HG03521 (cell line): ENCODE measurements at regions not wholly inside any gene's neighbourhood (a gene's known extent, or its start where the extent isn't known, plus 50 kb on each side); places are given as distances from the start of the nearest gene placed in this dataset.

Source experiments
- ATAC-seq: cut with Tn5 transposase; IDR thresholded peaks from one replicate; pipeline ENCODE4 v1.9.1; 2021; ENCODE audit warnings: mild to moderate bottlenecking, moderate library complexity; ENCODE audit not compliant: unreplicated experiment

DNA sequence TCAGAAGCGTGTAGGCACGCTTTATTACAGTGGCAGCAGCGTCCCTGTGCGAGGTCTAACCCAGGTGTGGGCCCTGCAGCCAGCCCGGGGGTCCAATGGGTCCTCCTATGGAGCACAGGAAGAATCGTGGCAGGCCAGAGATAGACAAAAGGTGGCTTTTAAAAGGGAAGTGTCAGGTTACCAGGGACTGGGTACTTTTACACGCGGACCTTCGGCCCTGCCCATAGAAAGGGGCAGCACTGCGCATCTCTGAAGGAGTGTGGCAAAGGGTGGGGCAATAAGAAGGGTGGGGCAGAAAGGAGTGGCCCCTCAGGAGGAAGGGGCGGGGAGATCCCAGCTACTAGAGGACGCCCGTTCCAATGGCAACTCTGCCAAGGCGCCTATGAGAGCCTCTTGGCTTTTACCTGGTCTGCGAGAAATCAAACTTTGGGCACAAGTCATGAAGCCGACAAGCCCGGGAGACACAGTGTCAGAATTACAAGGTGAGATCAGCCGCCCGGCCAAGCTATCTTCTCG is 1419.8 kb downstream of the UQCRFS1 start:
- peak; percentile 58 for ATAC-seq

- no peak for ATAC-seq
Observed at GRCh38 chr19:27792576-27793127, 1420.3 kb downstream of the UQCRFS1 start.

DNA sequence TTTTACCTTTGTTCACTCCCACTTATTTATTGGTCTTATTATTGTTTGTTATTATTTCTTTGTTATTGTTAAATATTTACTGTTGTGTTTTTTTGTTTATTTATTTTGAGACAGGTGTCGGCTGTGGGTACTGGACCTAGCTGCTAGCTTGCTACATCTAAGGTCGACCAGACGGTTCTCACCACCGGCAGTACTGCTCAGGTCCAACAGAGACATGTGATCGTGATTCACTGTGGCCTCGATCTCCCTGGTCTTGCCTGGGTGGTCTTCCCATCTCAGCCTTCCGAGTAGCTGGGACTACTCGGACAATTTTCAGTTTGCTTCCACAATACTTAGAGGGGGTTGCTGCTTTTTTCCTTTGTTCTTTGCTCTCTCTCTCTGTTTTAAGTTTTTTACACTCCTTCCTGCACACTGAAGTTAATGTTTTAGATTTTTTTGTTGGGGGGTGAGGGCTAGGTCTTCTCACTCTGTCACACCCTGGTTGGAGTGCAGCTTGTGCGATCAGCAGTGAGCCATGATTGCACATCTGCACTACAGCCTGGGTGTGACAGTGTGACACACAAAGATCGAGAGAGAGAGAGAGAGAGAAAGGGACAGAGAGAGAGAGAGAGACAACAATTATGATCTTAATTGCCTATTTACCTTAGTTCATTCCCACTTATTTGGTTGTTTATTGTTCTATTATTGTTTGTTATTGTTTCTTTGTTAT is 1432.4 kb downstream of the UQCRFS1 start:
- no peak for ATAC-seq

DNA sequence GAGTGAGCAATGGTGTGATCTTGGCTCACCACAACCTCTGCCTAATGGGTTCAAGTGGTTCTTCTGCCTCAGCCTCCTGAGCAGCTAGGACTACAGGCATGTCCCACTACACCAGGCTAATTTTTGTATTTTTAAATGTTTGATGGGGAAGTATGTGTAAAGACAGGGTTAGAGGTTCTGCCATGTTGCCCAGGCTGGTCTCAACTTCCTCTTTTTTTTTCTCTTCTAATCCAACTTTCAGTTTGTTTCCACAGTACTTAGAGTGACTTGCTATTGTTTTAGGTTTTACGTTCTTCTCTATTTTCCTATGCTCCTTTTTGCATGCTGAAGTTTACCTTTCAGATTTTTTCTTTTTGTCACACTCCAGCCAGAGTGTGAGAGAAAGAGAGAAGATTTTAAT is 1433.0 kb downstream of the UQCRFS1 start:
- no peak for ATAC-seq

DNA sequence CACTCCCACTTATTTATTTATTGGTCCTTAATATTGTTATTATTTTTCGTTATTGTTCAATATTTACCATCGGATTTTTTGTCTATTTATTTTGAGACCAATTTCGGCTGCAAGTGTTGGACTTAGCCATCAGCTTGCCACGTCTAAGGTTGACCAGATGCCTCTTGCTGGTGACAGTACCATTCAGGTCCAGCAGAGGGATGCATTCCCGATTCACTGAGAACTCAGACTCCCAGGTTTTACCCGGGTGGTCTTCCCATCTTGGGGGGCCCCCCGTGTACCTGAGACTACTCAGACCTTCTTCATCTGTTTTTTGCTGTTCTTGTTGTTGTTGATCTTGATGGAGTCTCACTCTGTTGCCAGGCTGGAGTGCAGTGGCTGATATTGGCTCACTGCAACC is 1435.2 kb downstream of the UQCRFS1 start:
- no peak for ATAC-seq

DNA sequence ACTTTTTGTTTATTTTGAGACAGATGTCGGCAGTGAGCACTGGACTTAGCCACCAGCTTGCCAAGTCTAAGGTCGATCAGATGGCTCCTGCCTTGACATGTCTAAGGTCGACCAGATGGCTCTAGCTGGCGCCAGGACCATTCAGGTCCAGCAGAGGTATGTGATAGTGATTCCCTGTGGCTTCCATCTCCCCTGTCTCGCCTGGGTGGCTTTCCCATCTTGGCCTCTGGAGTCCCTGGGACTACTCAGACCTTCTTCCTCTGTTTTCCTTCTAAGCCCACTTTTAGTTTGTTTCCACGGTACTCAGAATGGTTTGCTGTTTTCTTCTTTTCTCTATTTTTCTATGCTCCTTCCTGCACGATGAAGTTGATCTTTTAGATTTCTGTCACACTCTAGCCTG is 1435.7 kb downstream of the UQCRFS1 start:
- ATAC-seq, result no peak

- no peak for ATAC-seq
Observed at GRCh38 chr19:27776524-27776923, 1436.4 kb downstream of the UQCRFS1 start.

GRCh38 chr19:27776020-27776419 is 1436.9 kb downstream of the UQCRFS1 start:
- ATAC-seq, result no peak

- no peak for ATAC-seq
Observed at GRCh38 chr19:27775395-27775794, 1437.6 kb downstream of the UQCRFS1 start.

GRCh38 chr19:27774827-27775226 is 1438.1 kb downstream of the UQCRFS1 start:
- no peak for ATAC-seq

- ATAC-seq, result no peak
Observed at GRCh38 chr19:27774337-27774736, 1438.6 kb downstream of the UQCRFS1 start.

DNA sequence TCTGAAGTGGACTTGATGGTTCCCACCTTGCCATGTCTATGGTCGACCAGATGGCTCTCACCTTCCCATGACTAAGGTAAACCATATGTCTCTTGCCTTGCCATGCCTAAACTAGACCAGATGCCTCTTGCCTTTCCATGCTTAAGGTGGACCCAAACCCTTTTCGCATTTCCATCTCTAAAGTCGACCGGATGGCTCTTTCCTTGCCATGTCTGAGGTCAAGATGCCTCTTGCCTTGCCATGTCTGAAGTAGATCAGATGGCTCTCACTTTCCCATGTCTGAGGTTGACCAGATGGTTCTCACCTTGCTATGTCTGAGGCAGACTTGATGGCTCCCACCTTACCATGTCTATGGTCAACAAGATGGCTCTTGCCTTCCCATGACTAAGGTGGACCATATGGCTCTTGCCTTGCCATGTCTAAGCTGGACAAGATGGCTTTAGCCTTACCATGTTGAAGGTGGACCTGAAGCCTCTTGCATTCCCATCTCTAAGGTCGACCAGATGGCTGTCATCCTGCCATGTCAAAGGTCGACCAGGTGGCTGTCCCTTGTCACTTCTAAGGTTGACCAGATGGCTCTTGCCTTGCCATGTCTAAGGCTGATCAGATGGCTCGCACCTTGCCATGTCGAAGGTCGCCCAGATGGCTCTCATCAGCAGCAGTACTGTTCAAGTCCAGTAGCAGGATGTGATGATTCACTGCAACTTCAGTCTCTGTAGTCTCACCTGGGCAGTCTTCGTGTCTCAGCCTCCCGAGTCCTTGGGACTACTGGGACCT is 1439.4 kb downstream of the UQCRFS1 start:
- ATAC-seq, result no peak

DNA sequence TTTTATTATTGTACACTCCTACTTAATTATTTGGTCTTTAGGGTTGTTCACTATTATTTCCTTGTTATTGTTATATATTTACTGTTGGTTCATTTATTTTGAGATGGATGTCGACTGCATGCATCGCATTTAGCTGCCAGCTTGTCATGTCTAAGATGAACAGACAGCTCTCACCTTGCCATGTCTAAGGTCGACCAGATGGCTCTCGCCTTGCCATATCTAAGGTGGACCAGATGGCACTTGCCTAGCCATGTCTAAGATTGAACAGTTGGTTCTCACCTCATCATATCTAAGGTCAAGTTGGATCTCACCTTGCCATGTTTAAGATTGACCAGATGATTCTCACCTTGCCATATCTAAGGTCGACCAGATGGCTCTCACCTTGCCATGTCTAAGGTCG is 1440.9 kb downstream of the UQCRFS1 start:
- ATAC-seq, result no peak

DNA sequence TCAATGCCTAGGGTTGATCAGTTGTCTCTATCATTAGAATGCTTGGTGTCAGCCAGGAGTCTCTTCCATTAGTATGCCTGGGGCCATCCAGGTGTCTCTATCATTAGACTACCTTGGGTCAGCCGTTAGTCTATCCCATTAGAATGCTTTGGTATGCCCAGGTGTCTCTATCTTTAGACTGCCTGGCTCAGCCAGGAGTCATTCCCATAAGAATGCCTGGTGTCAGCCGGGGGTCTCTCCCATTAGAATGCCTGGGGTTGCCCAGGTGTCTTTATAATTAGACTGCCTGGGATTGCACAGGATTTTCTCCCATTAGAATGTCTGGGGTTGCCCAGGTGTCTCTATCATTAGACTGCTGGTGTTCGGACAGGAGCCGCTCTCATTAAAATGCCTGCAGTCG is 1442.9 kb downstream of the UQCRFS1 start:
- no peak for ATAC-seq

GRCh38 chr19:27767234-27767633 is 1445.7 kb downstream of the UQCRFS1 start:
- no peak for ATAC-seq

- no peak for ATAC-seq
Observed at GRCh38 chr19:27765912-27766725, 1446.8 kb downstream of the UQCRFS1 start.

DNA sequence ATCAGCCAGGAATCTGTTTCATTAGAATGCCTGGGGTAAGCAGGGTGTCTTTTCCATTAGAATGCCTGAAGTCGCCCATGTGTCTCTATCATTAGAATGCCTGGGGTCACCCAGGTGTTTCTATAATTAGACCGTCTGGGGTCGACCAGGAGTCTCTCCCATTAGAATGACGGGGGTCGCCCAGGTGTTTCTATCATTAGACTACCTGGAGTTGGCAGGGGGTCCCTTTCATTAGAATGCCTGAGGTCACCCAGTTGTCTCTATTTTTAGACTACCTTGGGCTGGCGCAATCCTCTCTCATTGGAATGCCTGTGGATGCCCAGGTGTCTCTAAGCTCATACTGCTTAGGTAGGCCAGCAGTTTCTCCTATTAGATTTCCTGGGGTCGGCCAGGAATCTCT is 1447.6 kb downstream of the UQCRFS1 start:
- ATAC-seq, result no peak

GRCh38 chr19:27764186-27764804 is 1448.7 kb downstream of the UQCRFS1 start:
- ATAC-seq, result no peak

- no peak for ATAC-seq
Observed at GRCh38 chr19:27762933-27763332, 1450.0 kb downstream of the UQCRFS1 start.

GRCh38 chr19:27759896-27760295 is 1453.1 kb downstream of the UQCRFS1 start:
- ATAC-seq, result no peak
